ENCODE measurements at regions not wholly inside any gene's neighbourhood (a gene's known extent, or its start where the extent isn't known, plus 50 kb on each side); places are given as distances from the start of the nearest gene placed in this dataset.

GRCh38 chrX:104430072-104430741 lies 135.8 kb upstream of the IL1RAPL2 start:
- H3K4me3 ChIP-seq (ENCODE audit: low read depth, low read length): no peak overlapping the region
- TF ChIP-seq, protein P1, sequence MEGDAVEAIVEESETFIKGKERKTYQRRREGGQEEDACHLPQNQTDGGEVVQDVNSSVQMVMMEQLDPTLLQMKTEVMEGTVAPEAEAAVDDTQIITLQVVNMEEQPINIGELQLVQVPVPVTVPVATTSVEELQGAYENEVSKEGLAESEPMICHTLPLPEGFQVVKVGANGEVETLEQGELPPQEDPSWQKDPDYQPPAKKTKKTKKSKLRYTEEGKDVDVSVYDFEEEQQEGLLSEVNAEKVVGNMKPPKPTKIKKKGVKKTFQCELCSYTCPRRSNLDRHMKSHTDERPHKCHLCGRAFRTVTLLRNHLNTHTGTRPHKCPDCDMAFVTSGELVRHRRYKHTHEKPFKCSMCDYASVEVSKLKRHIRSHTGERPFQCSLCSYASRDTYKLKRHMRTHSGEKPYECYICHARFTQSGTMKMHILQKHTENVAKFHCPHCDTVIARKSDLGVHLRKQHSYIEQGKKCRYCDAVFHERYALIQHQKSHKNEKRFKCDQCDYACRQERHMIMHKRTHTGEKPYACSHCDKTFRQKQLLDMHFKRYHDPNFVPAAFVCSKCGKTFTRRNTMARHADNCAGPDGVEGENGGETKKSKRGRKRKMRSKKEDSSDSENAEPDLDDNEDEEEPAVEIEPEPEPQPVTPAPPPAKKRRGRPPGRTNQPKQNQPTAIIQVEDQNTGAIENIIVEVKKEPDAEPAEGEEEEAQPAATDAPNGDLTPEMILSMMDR (IDR thresholded peaks at IDR 0.05; ENCODE audit: borderline replicate concordance, insufficient read depth, low read depth, low read length): no peak

DNA sequence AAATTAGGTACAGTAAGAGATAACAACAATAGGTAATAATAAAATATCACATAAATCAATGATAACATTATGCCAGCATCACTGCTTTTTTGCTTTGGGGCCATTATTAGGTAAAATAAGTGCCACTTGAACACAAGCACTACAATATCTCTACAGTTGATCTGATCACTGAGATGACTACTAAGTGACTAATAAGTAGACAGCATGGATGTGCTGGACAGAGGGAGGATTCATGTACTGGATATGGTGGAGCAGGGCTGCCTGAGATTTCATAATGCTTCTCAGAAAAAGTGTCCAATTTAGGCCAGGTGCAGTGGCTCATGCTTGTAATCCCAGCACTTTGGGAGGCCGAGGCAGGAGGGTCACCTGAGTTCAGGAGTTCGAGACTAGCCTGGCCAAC lies 137.8 kb upstream of the IL1RAPL2 start:
- TF ChIP-seq, protein P1 (IDR thresholded peaks at IDR 0.05; ENCODE audit: borderline replicate concordance, insufficient read depth, low read depth, low read length): no peak
- H3K4me3 ChIP-seq (ENCODE audit: low read depth, low read length): no peak overlapping the region

- TF ChIP-seq, protein P1 (IDR thresholded peaks at IDR 0.05; ENCODE audit: borderline replicate concordance, insufficient read depth, low read depth, low read length): no peak
- H3K4me3 ChIP-seq (ENCODE audit: low read depth, low read length): no peak overlapping the region
Observed at GRCh38 chrX:104427693-104428092, 138.3 kb upstream of the IL1RAPL2 start.

- TF ChIP-seq, protein P1 (IDR thresholded peaks at IDR 0.05; ENCODE audit: borderline replicate concordance, insufficient read depth, low read depth, low read length): no peak
- no peak overlapping the region for H3K4me3 ChIP-seq (ENCODE audit: low read depth, low read length)
Observed at GRCh38 chrX:104427073-104427472, 138.9 kb upstream of the IL1RAPL2 start.

GRCh38 chrX:104420907-104421306 lies 145.1 kb upstream of the IL1RAPL2 start:
- TF ChIP-seq, protein P1 (IDR thresholded peaks at IDR 0.05; ENCODE audit: borderline replicate concordance, insufficient read depth, low read depth, low read length): no peak
- no peak overlapping the region for H3K4me3 ChIP-seq (ENCODE audit: low read depth, low read length)

GRCh38 chrX:104419926-104420325 lies 146.1 kb upstream of the IL1RAPL2 start:
- TF ChIP-seq, protein P1 (IDR thresholded peaks at IDR 0.05; ENCODE audit: borderline replicate concordance, insufficient read depth, low read depth, low read length): no peak

GRCh38 chrX:104419211-104419610 lies 146.8 kb upstream of the IL1RAPL2 start:
- H3K4me3 ChIP-seq (ENCODE audit: low read depth, low read length): no peak overlapping the region
- TF ChIP-seq, protein P1 (IDR thresholded peaks at IDR 0.05; ENCODE audit: borderline replicate concordance, insufficient read depth, low read depth, low read length): no peak

More at GRCh38 chrX:104419926-104420325, 146.1 kb upstream of the IL1RAPL2 start:
- no peak overlapping the region for H3K4me3 ChIP-seq (ENCODE audit: low read depth, low read length)

All from GM12875 (cell line).